ENCODE measurements at regions not wholly inside any gene's neighbourhood (a gene's known extent, or its start where the extent isn't known, plus 50 kb on each side); places are given as distances from the start of the nearest gene placed in this dataset.

DNA sequence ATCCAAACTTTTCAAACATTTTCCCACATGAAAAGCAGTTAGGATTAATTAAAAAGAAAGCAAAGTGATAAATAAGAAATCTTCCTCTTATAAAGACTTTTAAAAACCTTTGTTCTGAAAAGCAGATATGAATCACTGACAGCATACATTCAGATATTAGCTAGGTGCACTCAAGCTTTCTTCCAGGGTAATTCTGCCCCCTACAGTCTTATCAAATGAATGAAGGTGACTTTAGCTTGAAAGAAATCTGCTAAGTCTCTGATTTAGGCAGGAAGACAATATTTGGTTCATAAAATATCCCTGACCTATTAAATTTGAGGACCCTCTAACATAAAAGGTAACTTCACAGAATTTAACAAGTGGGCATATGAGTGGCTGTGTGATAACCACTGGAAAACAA, 209.1 kb upstream of the FAM47A start:
- TF ChIP-seq, protein P1, sequence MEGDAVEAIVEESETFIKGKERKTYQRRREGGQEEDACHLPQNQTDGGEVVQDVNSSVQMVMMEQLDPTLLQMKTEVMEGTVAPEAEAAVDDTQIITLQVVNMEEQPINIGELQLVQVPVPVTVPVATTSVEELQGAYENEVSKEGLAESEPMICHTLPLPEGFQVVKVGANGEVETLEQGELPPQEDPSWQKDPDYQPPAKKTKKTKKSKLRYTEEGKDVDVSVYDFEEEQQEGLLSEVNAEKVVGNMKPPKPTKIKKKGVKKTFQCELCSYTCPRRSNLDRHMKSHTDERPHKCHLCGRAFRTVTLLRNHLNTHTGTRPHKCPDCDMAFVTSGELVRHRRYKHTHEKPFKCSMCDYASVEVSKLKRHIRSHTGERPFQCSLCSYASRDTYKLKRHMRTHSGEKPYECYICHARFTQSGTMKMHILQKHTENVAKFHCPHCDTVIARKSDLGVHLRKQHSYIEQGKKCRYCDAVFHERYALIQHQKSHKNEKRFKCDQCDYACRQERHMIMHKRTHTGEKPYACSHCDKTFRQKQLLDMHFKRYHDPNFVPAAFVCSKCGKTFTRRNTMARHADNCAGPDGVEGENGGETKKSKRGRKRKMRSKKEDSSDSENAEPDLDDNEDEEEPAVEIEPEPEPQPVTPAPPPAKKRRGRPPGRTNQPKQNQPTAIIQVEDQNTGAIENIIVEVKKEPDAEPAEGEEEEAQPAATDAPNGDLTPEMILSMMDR (IDR thresholded peaks at IDR 0.05): no peak
- TF ChIP-seq POLR2A (IDR thresholded peaks at IDR 0.05): no peak

Measured in uterus (tissue), 2 donors.